Testis (tissue), 2 donors: ENCODE measurements at regions not wholly inside any gene's neighbourhood (a gene's known extent, or its start where the extent isn't known, plus 50 kb on each side); places are given as distances from the start of the nearest gene placed in this dataset.

Source experiments
- DNase-seq: peaks from one replicate; pipeline ENCODE4 v3.0.0-alpha.2; 2019
- H3K27ac ChIP-seq, 2 donors: fragments of 200-600 bp; sonication (generic); one replicate each; pipeline ENCODE4 v1.5.1; 2019
- H3K27me3 ChIP-seq: fragments of 200-600 bp; sonication (generic); one replicate; pipeline ENCODE4 v1.5.1; 2019
- H3K36me3 ChIP-seq: fragments of 200-600 bp; sonication (generic); one replicate; pipeline ENCODE4 v1.5.1; 2017; ENCODE audit warnings: low read depth; ENCODE audit errors: missing control alignments
- H3K4me1 ChIP-seq: fragments of 200-600 bp; sonication (generic); one replicate; pipeline ENCODE4 v1.5.1; 2019
- H3K4me3 ChIP-seq, 2 donors: fragments of 200-600 bp; sonication (generic); one replicate each; pipeline ENCODE4 v1.5.1; 2017 to 2019
- H3K9me3 ChIP-seq: fragments of 200-600 bp; sonication (generic); one replicate; pipeline ENCODE4 v1.5.1; 2017
- CTCF ChIP-seq, 3 experiments: fragments of 450-650 bp in 2 of 3; fragments of 200-600 bp in 1 of 3; sonication (generic) in 1 of 3; IDR thresholded peaks; one replicate each; pipeline ENCODE4 v1.5.1; 2016 to 2019; ENCODE audit warnings: antibody characterized with exemption in 3 of 3, mild to moderate bottlenecking in 2 of 3, moderate library complexity in 1 of 3
- POLR2A ChIP-seq: fragments of 450-650 bp; IDR thresholded peaks from one replicate; pipeline ENCODE4 v1.6.1; 2017; ENCODE audit warnings: antibody characterized with exemption, mild to moderate bottlenecking, moderate library complexity
- WGBS, 2 donors: methylation state at CpG; one replicate each; pipeline ENCODE4 v1.1.5; 2018; 5-methylcytosine and 5-hydroxymethylcytosine counted together
- intact Hi-C: fragments of 100-400 bp; cut with DNase I; formaldehyde crosslinking; loops from one replicate; pipeline ENCODE4 v1.15.1; 2023; ENCODE audit warnings: low total_unique reads

- no peak overlapping the region for H3K27ac ChIP-seq
- intact Hi-C loops = no loop called here
- no peaks in the 10 kb centered on the region for H3K4me1 ChIP-seq
- 88 to 93% methylated on average over 4 of the region's 4 CpGs for WGBS, 2 donors
- no peak for DNase-seq
- no peaks in the 10 kb centered on the region for H3K27me3 ChIP-seq
- no peak overlapping the region for H3K4me3 ChIP-seq
- H3K9me3 ChIP-seq = no peaks in the 10 kb centered on the region
- TF ChIP-seq POLR2A (no peak), CTCF (IDR thresholded peaks at IDR 0.05) (no peak)
- H3K36me3 ChIP-seq = no peaks in the 10 kb centered on the region
Observed at GRCh38 chr5:155367841-155368240, 354.3 kb downstream of the KIF4B start.

- Histone ChIP-seq H3K4me3 (no peak overlapping the region), H3K27me3 (no peaks in the 10 kb centered on the region), H3K27ac (no peak overlapping the region), H3K4me1 (no peaks in the 10 kb centered on the region), H3K9me3 (no peaks in the 10 kb centered on the region), H3K36me3 (no peaks in the 10 kb centered on the region)
- intact Hi-C loops = no loop called here
- no peak for DNase-seq
- TF ChIP-seq CTCF (IDR thresholded peaks at IDR 0.05) (no peak), POLR2A (no peak)
- 77 to 80% methylated on average over 1 of the region's 1 CpG for WGBS, 2 donors
Observed at GRCh38 chr5:155368490-155368889, 354.9 kb downstream of the KIF4B start.

GRCh38 chr5:155380480-155380879, 366.9 kb downstream of the KIF4B start:
- no peak for DNase-seq
- H3K36me3 ChIP-seq = no peaks in the 10 kb centered on the region
- no peak overlapping the region for H3K27ac ChIP-seq
- peaks cover 8% of the 10 kb centered on the region for H3K4me1 ChIP-seq
- TF ChIP-seq CTCF (IDR thresholded peaks at IDR 0.05) = no peak
- H3K4me3 ChIP-seq = no peak overlapping the region
- WGBS, 2 donors = 62 to 76% methylated on average over 3 of the region's 3 CpGs
- intact Hi-C loops = no loop called here
- no peaks in the 10 kb centered on the region for H3K9me3 ChIP-seq
- H3K27me3 ChIP-seq = no peaks in the 10 kb centered on the region

GRCh38 chr5:155381654-155382053, 368.1 kb downstream of the KIF4B start:
- TF ChIP-seq POLR2A = no peak
- TF ChIP-seq CTCF (IDR thresholded peaks at IDR 0.05) = no peak
- DNase-seq = no peak
- intact Hi-C loops = no loop called here
- Histone ChIP-seq H3K27me3 (no peaks in the 10 kb centered on the region), H3K27ac (no peak overlapping the region), H3K4me1 (peaks cover 8% of the 10 kb centered on the region), H3K4me3 (no peak overlapping the region), H3K36me3 (no peaks in the 10 kb centered on the region), H3K9me3 (no peaks in the 10 kb centered on the region)

- intact Hi-C loops = no loop called here
- H3K9me3 ChIP-seq = no peaks in the 10 kb centered on the region
- WGBS, 2 donors = 49 to 55% methylated on average over 4 of the region's 4 CpGs
- TF ChIP-seq CTCF (IDR thresholded peaks at IDR 0.05) (no peak), POLR2A (no peak)
- DNase-seq = no peak
- H3K36me3 ChIP-seq = no peaks in the 10 kb centered on the region
- H3K4me3 ChIP-seq = no peak overlapping the region
- no peaks in the 10 kb centered on the region for H3K4me1 ChIP-seq
- no peaks in the 10 kb centered on the region for H3K27me3 ChIP-seq
- H3K27ac ChIP-seq = no peak overlapping the region
Observed at GRCh38 chr5:155389498-155389897, 375.9 kb downstream of the KIF4B start.
